HCT116 (cell line): ENCODE measurements at regions not wholly inside any gene's neighbourhood (a gene's known extent, or its start where the extent isn't known, plus 50 kb on each side); places are given as distances from the start of the nearest gene placed in this dataset.

Experiments
- ATAC-seq: fragments of 200-7000 bp; cut with Tn5 transposase; 2 replicates; pipeline ENCODE4 v1.9.1; 2020; ENCODE audit warnings: mild to moderate bottlenecking, moderate library complexity
- BruUV-seq: library from RNA; stranded (reverse); fragments of 400-500 nt; replicated peaks from 2 replicates; lab custom pipeline; 2021; lab: Mats Ljungman, UMichigan
- CTCF ChIA-PET: fragments of 300-600 bp; sonication (Branson Sonifier 250); formaldehyde crosslinking; loops from one replicate; lab custom pipeline; 2021; ENCODE audit warnings: antibody characterized with exemption; lab: Charles Lee
- POLR2A ChIA-PET: fragments of 300-600, 350-600 bp; sonication (Branson Sonifier 250); formaldehyde crosslinking; loops from one replicate; lab custom pipeline; 2021; ENCODE audit warnings: antibody characterized with exemption; lab: Charles Lee
- RAD21 ChIA-PET, 2 experiments: fragments of 300-600 bp; sonication (Branson Sonifier 250); formaldehyde crosslinking; loops; one replicate each; lab custom pipeline; 2023; ENCODE audit warnings: low total read pairs in 2 of 2; ENCODE audit not compliant: uncharacterized antibody in 2 of 2, unreplicated experiment in 2 of 2, low non-redundant PET in 1 of 2; lab: Charles Lee
- DNase-seq: peaks from one replicate; pipeline ENCODE4 v3.0.0-alpha.2; 2010; ENCODE audit warnings: low read depth, low spot score
- H2AFZ ChIP-seq: fragments of 200-600 bp; shearing (Covaris generic), sonication (generic); 2 replicates; pipeline ENCODE4 v1.6.1; 2017; ENCODE audit warnings: low read depth, mixed run types, mixed read lengths, antibody characterized with exemption, low read length; ENCODE audit not compliant: poor library complexity, severe bottlenecking
- H3K27ac ChIP-seq: 2 replicates; pipeline ENCODE4 v1.5.1; 2012; ENCODE audit warnings: low read depth, low read length
- H3K27me3 ChIP-seq: fragments of 200-600 bp; sonication (generic); 2 replicates; pipeline ENCODE4 v1.6.1; 2016; ENCODE audit warnings: mixed run types, low read length, mixed read lengths; ENCODE audit not compliant: insufficient read depth
- H3K36me3 ChIP-seq, 2 experiments: fragments of 200-500 bp in 1 of 2; fragments of 200-600 bp in 1 of 2; sonication (Bioruptor generic) in 1 of 2; sonication (generic) in 1 of 2; 2 replicates each; pipeline versions ENCODE4 v1.5.1 to v1.6.1; 2014 to 2016; ENCODE audit warnings: low read length in 2 of 2, inconsistent platforms in 1 of 2, mixed read lengths in 1 of 2, mixed run types in 1 of 2; ENCODE audit not compliant: insufficient read depth in 2 of 2, control insufficient read depth in 1 of 2
- H3K4me1 ChIP-seq, 2 experiments: fragments of 200-600 bp in 1 of 2; sonication (generic) in 1 of 2; 2 replicates each; pipeline versions ENCODE4 v1.5.1 to v1.6.1; 2012 to 2017; ENCODE audit warnings: low read length in 2 of 2, inconsistent platforms in 1 of 2, mild to moderate bottlenecking in 1 of 2, mixed read lengths in 1 of 2, mixed run types in 1 of 2, moderate library complexity in 1 of 2; ENCODE audit not compliant: insufficient read depth in 2 of 2, control insufficient read depth in 1 of 2
- H3K4me2 ChIP-seq: fragments of 200-600 bp; sonication (generic); 2 replicates; pipeline ENCODE4 v1.6.1; 2017; ENCODE audit warnings: mixed run types, low read length, mixed read lengths
- H3K4me3 ChIP-seq, 2 experiments: fragments of 200-600 bp in 1 of 2; sonication (generic) in 1 of 2; replicated peaks in 1 of 2; 2 replicates each; pipeline ENCODE4 v1.5.1; 2011 to 2016; ENCODE audit warnings: low read length in 2 of 2, control low read depth in 1 of 2, low read depth in 1 of 2, mild to moderate bottlenecking in 1 of 2, mixed read lengths in 1 of 2, mixed run types in 1 of 2
- H3K79me2 ChIP-seq: fragments of 200-600 bp; sonication (generic); 2 replicates; pipeline ENCODE4 v1.6.1; 2017; ENCODE audit warnings: mild to moderate bottlenecking, mixed run types, low read length, moderate library complexity, mixed read lengths; ENCODE audit not compliant: insufficient read depth
- H3K9ac ChIP-seq: fragments of 200-600 bp; sonication (generic); 2 replicates; pipeline ENCODE4 v1.6.1; 2016; ENCODE audit warnings: low read length, mixed read lengths
- H3K9me2 ChIP-seq: fragments of 200-600 bp; sonication (generic), shearing (Covaris generic); 2 replicates; pipeline ENCODE4 v1.6.1; 2017; ENCODE audit warnings: mixed run types, mild to moderate bottlenecking, moderate library complexity; ENCODE audit not compliant: insufficient read depth
- H3K9me3 ChIP-seq, 2 experiments: fragments of 200-500 bp in 1 of 2; fragments of 200-600 bp in 1 of 2; sonication (Bioruptor generic) in 1 of 2; sonication (generic) in 1 of 2; 2 replicates each; pipeline ENCODE4 v1.6.1; 2014 to 2017; ENCODE audit warnings: low read length in 2 of 2, mixed read lengths in 2 of 2, inconsistent platforms in 1 of 2, low read depth in 1 of 2, mild to moderate bottlenecking in 1 of 2, mixed run types in 1 of 2, moderate library complexity in 1 of 2; ENCODE audit not compliant: control insufficient read depth in 1 of 2, insufficient read depth in 1 of 2
- H4K20me1 ChIP-seq: fragments of 200-600 bp; sonication (generic), shearing (Covaris generic); 2 replicates; pipeline ENCODE4 v1.6.1; 2017; ENCODE audit warnings: mixed run types, mild to moderate bottlenecking, moderate library complexity; ENCODE audit not compliant: insufficient read depth
- ATF3 ChIP-seq: IDR thresholded peaks from 2 replicates; pipeline ENCODE4 v1.6.1; 2012
- CBX3 ChIP-seq: IDR thresholded peaks from 2 replicates; pipeline ENCODE4 v1.6.1; 2012; ENCODE audit warnings: low read depth
- CEBPB ChIP-seq: IDR thresholded peaks from 2 replicates; pipeline ENCODE4 v1.6.1; 2012; ENCODE audit warnings: low read depth
- EGR1 ChIP-seq: IDR thresholded peaks from 2 replicates; pipeline ENCODE4 v1.6.1; 2012; ENCODE audit warnings: low read depth
- EZH2 ChIP-seq: fragments of 200-600 bp; sonication (generic); IDR thresholded peaks from 2 replicates; pipeline ENCODE4 v1.6.1; 2017; ENCODE audit warnings: antibody characterized with exemption, mixed run types
- EZH2phosphoT487 ChIP-seq: fragments of 200-600 bp; IDR thresholded peaks from 2 replicates; pipeline ENCODE4 v1.6.1; 2018; ENCODE audit warnings: antibody characterized with exemption, borderline replicate concordance
- FOSL1 ChIP-seq: IDR thresholded peaks from 2 replicates; pipeline ENCODE4 v1.6.1; 2012; ENCODE audit warnings: low read depth
- JUND ChIP-seq: IDR thresholded peaks from 2 replicates; pipeline ENCODE4 v1.6.1; 2012
- MAX ChIP-seq: IDR thresholded peaks from 2 replicates; pipeline ENCODE4 v1.6.1; 2012
- POLR2AphosphoS5 ChIP-seq: IDR thresholded peaks from 2 replicates; pipeline ENCODE4 v1.6.1; 2011; ENCODE audit warnings: mild to moderate bottlenecking, low read depth, low read length, moderate library complexity
- RAD21 ChIP-seq: IDR thresholded peaks from 2 replicates; pipeline ENCODE4 v1.6.1; 2012; ENCODE audit warnings: low read depth, mild to moderate bottlenecking
- REST ChIP-seq: IDR thresholded peaks from 2 replicates; pipeline ENCODE4 v1.6.1; 2012; ENCODE audit warnings: low read depth
- SIN3A ChIP-seq: IDR thresholded peaks from 2 replicates; pipeline ENCODE4 v1.6.1; 2012; ENCODE audit warnings: low read depth
- SP1 ChIP-seq: IDR thresholded peaks from 2 replicates; pipeline ENCODE4 v1.6.1; 2012; ENCODE audit warnings: low read depth
- SRF ChIP-seq: IDR thresholded peaks from 2 replicates; pipeline ENCODE4 v1.6.1; 2012; ENCODE audit warnings: low read depth
- TCF7L2 ChIP-seq: IDR thresholded peaks from 2 replicates; pipeline ENCODE4 v1.7.0; 2011; ENCODE audit warnings: borderline replicate concordance, inconsistent platforms; ENCODE audit not compliant: insufficient read depth, insufficient read length; ENCODE audit errors: extremely low read depth
- YY1 ChIP-seq: IDR thresholded peaks from 2 replicates; pipeline ENCODE4 v1.6.1; 2011; ENCODE audit warnings: low read length, low read depth, moderate library complexity, mild to moderate bottlenecking; ENCODE audit not compliant: insufficient replicate concordance; ENCODE audit errors: extremely low read depth
- ZBTB33 ChIP-seq: IDR thresholded peaks from 2 replicates; pipeline ENCODE4 v1.6.1; 2011; ENCODE audit warnings: mild to moderate bottlenecking, low read length, moderate library complexity; ENCODE audit not compliant: insufficient replicate concordance; ENCODE audit errors: extremely low read depth
- intact Hi-C: fragments of 100-400 bp; cut with micrococcal nuclease; formaldehyde crosslinking; loops from 2 replicates; pipeline ENCODE4 v1.10.0; 2022

- BruUV-seq, result no TSS peak
- no peak overlapping the region for H3K4me2 ChIP-seq
- no peaks in the 10 kb centered on the region for H3K9me3 ChIP-seq
- DNase-seq (no peak), ATAC-seq (no peak)
- peaks cover 5 to 12% of the 10 kb centered on the region in 2 experiments; a peak in 3 of 4 replicates for H3K4me1 ChIP-seq
- H3K27ac ChIP-seq, result no peak overlapping the region
- no peaks in the 10 kb centered on the region for H3K27me3 ChIP-seq
- H3K79me2 ChIP-seq, result no peaks in the 10 kb centered on the region
- H2AFZ ChIP-seq, result no peak overlapping the region
- intact Hi-C loops, result no loop called here
- no peaks in the 10 kb centered on the region for H3K9me2 ChIP-seq
- RAD21 ChIA-PET, result no interaction called here
- no peak for TF ChIP-seq SRF
- TF ChIP-seq YY1, result no peak
- TF ChIP-seq RAD21, result no peak
- no peak for TF ChIP-seq POLR2AphosphoS5
- TF ChIP-seq EZH2phosphoT487, result no peak
- TF ChIP-seq FOSL1, result no peak
- TF ChIP-seq MAX, result no peak
- TF ChIP-seq CEBPB, result no peak
- no peak for TF ChIP-seq EGR1
- no peak for TF ChIP-seq EZH2
- TF ChIP-seq CBX3, result no peak
- TF ChIP-seq SP1, result no peak
- no peak for TF ChIP-seq JUND
- TF ChIP-seq REST, result no peak
- TF ChIP-seq TCF7L2, result no peak
- TF ChIP-seq ATF3, result no peak
- TF ChIP-seq SIN3A, result no peak
- no peak for TF ChIP-seq ZBTB33
- POLR2A ChIA-PET, result no interaction called here
- H4K20me1 ChIP-seq, result no peaks in the 10 kb centered on the region
- no peak overlapping the region for H3K9ac ChIP-seq
- no peak overlapping the region for H3K4me3 ChIP-seq
- CTCF ChIA-PET, result no interaction called here
- no peaks in the 10 kb centered on the region for H3K36me3 ChIP-seq
Measured at GRCh38 chr3:43882976-43883680, 192.4 kb downstream of the ABHD5 start.
